Stomach (tissue), 4 donors: ENCODE measurements at regions not wholly inside any gene's neighbourhood (a gene's known extent, or its start where the extent isn't known, plus 50 kb on each side); places are given as distances from the start of the nearest gene placed in this dataset.

ENCODE experiments used
- POLR2A ChIP-seq, 4 donors: fragments of 450-650 bp; IDR thresholded peaks; one replicate each; pipeline ENCODE4 v1.6.1; 2016; ENCODE audit warnings: antibody characterized with exemption in 4 of 4, control low read depth in 2 of 4, mild to moderate bottlenecking in 1 of 4, moderate library complexity in 1 of 4
- TF ChIP-seq, protein P1 (sequence below), 7 experiments: fragments of 450-650 bp in 4 of 7; fragments of 200-600 bp in 3 of 7; sonication (generic) in 3 of 7; IDR thresholded peaks; one replicate each; pipeline ENCODE4 v1.5.1; 2016 to 2019; ENCODE audit warnings: antibody characterized with exemption in 7 of 7, control low read depth in 2 of 7, mild to moderate bottlenecking in 1 of 7

DNA sequence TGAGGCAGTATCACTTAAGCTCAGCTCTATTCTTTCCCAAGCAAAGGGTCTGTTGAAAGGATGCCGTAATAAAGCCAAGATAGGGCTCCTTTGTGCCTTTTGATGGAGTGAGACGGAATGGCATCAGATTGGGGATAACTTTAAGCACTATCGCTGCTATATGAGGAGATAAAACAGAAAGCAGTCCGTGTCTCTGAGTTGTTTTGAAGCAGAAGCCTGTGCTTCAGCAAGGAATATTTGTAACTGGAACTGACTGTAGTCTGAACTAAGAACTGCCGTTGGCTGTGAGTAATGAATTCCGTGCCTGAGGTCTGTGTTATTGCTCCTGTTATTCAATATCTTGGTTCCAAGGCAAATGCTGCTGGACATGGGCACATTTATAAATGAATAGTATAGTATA lies 297.4 kb downstream of the ANKRD50 start:
- TF ChIP-seq, protein P1, sequence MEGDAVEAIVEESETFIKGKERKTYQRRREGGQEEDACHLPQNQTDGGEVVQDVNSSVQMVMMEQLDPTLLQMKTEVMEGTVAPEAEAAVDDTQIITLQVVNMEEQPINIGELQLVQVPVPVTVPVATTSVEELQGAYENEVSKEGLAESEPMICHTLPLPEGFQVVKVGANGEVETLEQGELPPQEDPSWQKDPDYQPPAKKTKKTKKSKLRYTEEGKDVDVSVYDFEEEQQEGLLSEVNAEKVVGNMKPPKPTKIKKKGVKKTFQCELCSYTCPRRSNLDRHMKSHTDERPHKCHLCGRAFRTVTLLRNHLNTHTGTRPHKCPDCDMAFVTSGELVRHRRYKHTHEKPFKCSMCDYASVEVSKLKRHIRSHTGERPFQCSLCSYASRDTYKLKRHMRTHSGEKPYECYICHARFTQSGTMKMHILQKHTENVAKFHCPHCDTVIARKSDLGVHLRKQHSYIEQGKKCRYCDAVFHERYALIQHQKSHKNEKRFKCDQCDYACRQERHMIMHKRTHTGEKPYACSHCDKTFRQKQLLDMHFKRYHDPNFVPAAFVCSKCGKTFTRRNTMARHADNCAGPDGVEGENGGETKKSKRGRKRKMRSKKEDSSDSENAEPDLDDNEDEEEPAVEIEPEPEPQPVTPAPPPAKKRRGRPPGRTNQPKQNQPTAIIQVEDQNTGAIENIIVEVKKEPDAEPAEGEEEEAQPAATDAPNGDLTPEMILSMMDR (IDR thresholded peaks at IDR 0.05): no peak
- TF ChIP-seq POLR2A (IDR thresholded peaks at IDR 0.05): no peak
